ENCODE measurements at regions not wholly inside any gene's neighbourhood (a gene's known extent, or its start where the extent isn't known, plus 50 kb on each side); places are given as distances from the start of the nearest gene placed in this dataset.

GRCh38 chr4:110675426-110675825 lies 52.5 kb upstream of the PITX2 start:
- DNase-seq: no peak

GRCh38 chr4:110676241-110676640 lies 53.4 kb upstream of the PITX2 start:
- DNase-seq: no peak

GRCh38 chr4:110678517-110679227 lies 55.8 kb upstream of the PITX2 start:
- DNase-seq: no peak

GRCh38 chr4:110680265-110680664 lies 57.4 kb upstream of the PITX2 start:
- DNase-seq: no peak

GRCh38 chr4:110681381-110681780 lies 58.5 kb upstream of the PITX2 start:
- DNase-seq: no peak

GRCh38 chr4:110682311-110682710 lies 59.4 kb upstream of the PITX2 start:
- no peak for DNase-seq

- DNase-seq: no peak
Measured at GRCh38 chr4:110683601-110684000, 60.7 kb upstream of the PITX2 start.

- no peak for DNase-seq
Measured at GRCh38 chr4:110702326-110702725, 79.4 kb upstream of the PITX2 start.

GRCh38 chr4:110704748-110705439 lies 82.0 kb upstream of the PITX2 start:
- DNase-seq: no peak

GRCh38 chr4:110705440-110705782 lies 82.5 kb upstream of the PITX2 start:
- DNase-seq: no peak

GRCh38 chr4:110710070-110710469 lies 87.2 kb upstream of the PITX2 start:
- DNase-seq: no peak

- DNase-seq: no peak
Measured at GRCh38 chr4:110712486-110712885, 89.6 kb upstream of the PITX2 start.

GRCh38 chr4:110730318-110730717 lies 107.4 kb upstream of the PITX2 start:
- DNase-seq: no peak

GRCh38 chr4:110733901-110734300 lies 111.0 kb upstream of the PITX2 start:
- DNase-seq: no peak

- DNase-seq: no peak
Measured at GRCh38 chr4:110735686-110736085, 112.8 kb upstream of the PITX2 start.

- no peak for DNase-seq
Measured at GRCh38 chr4:110737931-110738330, 115.1 kb upstream of the PITX2 start.

- DNase-seq: no peak
Measured at GRCh38 chr4:110742143-110742542, 119.3 kb upstream of the PITX2 start.

- DNase-seq: no peak
Measured at GRCh38 chr4:110748071-110748470, 125.2 kb upstream of the PITX2 start.

GRCh38 chr4:110751183-110751582 lies 128.3 kb upstream of the PITX2 start:
- DNase-seq: no peak

GRCh38 chr4:110751986-110752385 lies 129.1 kb upstream of the PITX2 start:
- DNase-seq: no peak

GRCh38 chr4:110753466-110753865 lies 130.6 kb upstream of the PITX2 start:
- DNase-seq: no peak

GRCh38 chr4:110754716-110755115 lies 131.8 kb upstream of the PITX2 start:
- no peak for DNase-seq

- DNase-seq: no peak
Measured at GRCh38 chr4:110769578-110769977, 146.7 kb upstream of the PITX2 start.

GRCh38 chr4:110770353-110770752 lies 147.5 kb upstream of the PITX2 start:
- DNase-seq: no peak
